H1 (cell line): ENCODE measurements at regions not wholly inside any gene's neighbourhood (a gene's known extent, or its start where the extent isn't known, plus 50 kb on each side); places are given as distances from the start of the nearest gene placed in this dataset.

Experiments used
- ASH2L ChIP-seq: fragments of 200-600, 300-600 bp; sonication (generic); IDR thresholded peaks from one replicate; pipeline ENCODE4 v1.7.1; 2017; ENCODE audit warnings: low read length
- BRCA1 ChIP-seq: IDR thresholded peaks from 2 replicates; pipeline ENCODE4 v1.6.1; 2012; ENCODE audit warnings: low read depth, low read length, improper control_type of control experiment
- CEBPB ChIP-seq: IDR thresholded peaks from 2 replicates; pipeline ENCODE4 v1.6.1; 2012; ENCODE audit warnings: low read depth, low read length
- CHD2 ChIP-seq: IDR thresholded peaks from 2 replicates; pipeline ENCODE4 v1.6.1; 2012; ENCODE audit warnings: low read length, improper control_type of control experiment
- CHD7 ChIP-seq: fragments of 300-600 bp; sonication (generic); IDR thresholded peaks from 2 replicates; pipeline ENCODE4 v1.7.1; 2012; ENCODE audit warnings: low read length, moderate library complexity, mild to moderate bottlenecking, inconsistent platforms; ENCODE audit not compliant: insufficient replicate concordance
- CREB1 ChIP-seq: IDR thresholded peaks from 2 replicates; pipeline ENCODE4 v1.6.1; 2012; ENCODE audit warnings: inconsistent platforms
- GTF2F1 ChIP-seq: IDR thresholded peaks from 2 replicates; pipeline ENCODE4 v1.6.1; 2012; ENCODE audit warnings: low read depth, low read length, improper control_type of control experiment, borderline replicate concordance
- HDAC2 ChIP-seq, 2 experiments: fragments of 300-600 bp in 1 of 2; sonication (generic) in 1 of 2; IDR thresholded peaks; 2 replicates each; pipeline ENCODE4 v1.6.1; 2011 to 2012; ENCODE audit warnings: low read depth in 2 of 2, low read length in 2 of 2, mild to moderate bottlenecking in 2 of 2, moderate library complexity in 2 of 2, borderline replicate concordance in 1 of 2, inconsistent platforms in 1 of 2
- KDM5A ChIP-seq: fragments of 200-600 bp; IDR thresholded peaks from 2 replicates; pipeline ENCODE4 v1.7.1; 2012; ENCODE audit warnings: mild to moderate bottlenecking, low read length, inconsistent platforms, mixed read lengths
- PHF8 ChIP-seq: fragments of 200-600 bp; sonication (generic); conservative IDR thresholded peaks from 2 replicates; pipeline ENCODE4 v1.7.1; 2012; ENCODE audit warnings: low read depth, mild to moderate bottlenecking, inconsistent platforms, low read length, moderate library complexity
- RBBP5 ChIP-seq: IDR thresholded peaks from 2 replicates; pipeline ENCODE4 v1.7.1; 2012; ENCODE audit warnings: low read depth, mild to moderate bottlenecking, inconsistent platforms, low read length, moderate library complexity, borderline replicate concordance

- TF ChIP-seq CHD7 (no peak), KDM5A (no peak), CEBPB (no peak), HDAC2 (IDR thresholded peaks at IDR 0.05; ENCODE audit: borderline replicate concordance in 1 of 2, low read depth in 2 of 2, low read length in 2 of 2) (no peak), CREB1 (no peak), GTF2F1 (no peak), RBBP5 (no peak), PHF8 (no peak), ASH2L (peak; percentile 73), BRCA1 (no peak), CHD2 (no peak)
Measured at GRCh38 chr1:38558500-38559445, 300.8 kb downstream of the RRAGC start (continued).
